ENCODE measurements at regions not wholly inside any gene's neighbourhood (a gene's known extent, or its start where the extent isn't known, plus 50 kb on each side); places are given as distances from the start of the nearest gene placed in this dataset.

GRCh38 chrX:113770806-113771205, 813.1 kb upstream of the HTR2C start:
- DNase-seq (ENCODE audit: low spot score), result no peak
- H3K27ac ChIP-seq, result no peak overlapping the region
- POLR2A ChIA-PET (ENCODE audit: low non-redundant PET), result no interaction called here
- no peak for TF ChIP-seq CTCF (conservative IDR thresholded peaks at IDR 0.05; ENCODE audit: low read depth)
- CTCF ChIA-PET, result no interaction called here

- DNase-seq (ENCODE audit: low spot score), result no peak
- H3K27ac ChIP-seq, result no peak overlapping the region
- ChIA-PET POLR2A (ENCODE audit: low non-redundant PET) (no interaction called here), CTCF (no interaction called here)
- TF ChIP-seq CTCF (conservative IDR thresholded peaks at IDR 0.05; ENCODE audit: low read depth), result no peak
Observed at GRCh38 chrX:113770071-113770470, 813.8 kb upstream of the HTR2C start.

- DNase-seq (ENCODE audit: low spot score), result no peak
- ChIA-PET CTCF (no interaction called here), POLR2A (ENCODE audit: low non-redundant PET) (no interaction called here)
- H3K27ac ChIP-seq, result no peak overlapping the region
- no peak for TF ChIP-seq CTCF (conservative IDR thresholded peaks at IDR 0.05; ENCODE audit: low read depth)
Observed at GRCh38 chrX:113759422-113759821, 824.5 kb upstream of the HTR2C start.

GRCh38 chrX:113747274-113747973, 836.5 kb upstream of the HTR2C start:
- DNase-seq (ENCODE audit: low spot score), result no peak
- no peak overlapping the region for H3K27ac ChIP-seq
- ChIA-PET POLR2A (ENCODE audit: low non-redundant PET) (no interaction called here), CTCF (no interaction called here)
- TF ChIP-seq CTCF (conservative IDR thresholded peaks at IDR 0.05; ENCODE audit: low read depth), result no peak

DNA sequence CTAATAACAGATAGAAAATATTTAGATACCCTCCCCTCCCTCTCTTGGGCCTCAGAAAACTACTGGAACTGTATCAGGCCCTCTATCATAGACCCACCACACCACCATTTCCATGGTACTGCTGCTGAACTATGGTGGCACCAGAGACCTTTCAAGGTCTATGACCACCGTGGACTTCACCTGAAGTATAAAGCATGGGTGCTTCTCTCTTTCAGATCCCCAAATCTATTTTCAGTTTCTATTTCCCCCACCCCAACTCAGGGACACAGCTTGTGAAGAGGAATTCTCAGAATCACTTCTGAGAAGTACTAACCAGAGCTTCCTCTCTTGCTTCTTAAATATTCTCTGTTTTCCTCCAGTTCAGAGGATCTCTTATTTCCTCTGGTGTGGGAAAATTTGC, 840.8 kb upstream of the HTR2C start:
- no peak overlapping the region for H3K27ac ChIP-seq
- CTCF ChIA-PET, result no interaction called here
- POLR2A ChIA-PET (ENCODE audit: low non-redundant PET), result no interaction called here
- DNase-seq (ENCODE audit: low spot score), result no peak
- no peak for TF ChIP-seq CTCF (conservative IDR thresholded peaks at IDR 0.05; ENCODE audit: low read depth)

DNA sequence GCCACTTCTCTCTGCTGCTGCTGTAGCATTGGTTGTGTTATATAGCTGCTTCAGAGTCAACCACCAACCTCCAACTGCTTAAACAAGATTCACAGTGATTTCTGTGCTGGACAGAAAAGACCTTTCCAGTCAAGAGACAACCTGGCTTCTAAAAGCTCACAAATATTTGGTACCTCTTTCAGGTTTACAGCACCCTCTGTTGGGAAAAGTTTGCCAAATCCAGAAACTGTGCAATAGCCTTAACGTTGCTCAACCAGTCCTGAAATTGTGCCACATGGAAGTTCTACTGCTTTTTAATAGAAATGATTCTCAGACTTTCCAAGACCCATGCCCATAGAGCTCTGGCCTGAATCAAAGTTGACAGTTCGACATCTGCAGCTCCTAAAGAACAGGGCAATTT, 842.1 kb upstream of the HTR2C start:
- ChIA-PET CTCF (no interaction called here), POLR2A (ENCODE audit: low non-redundant PET) (no interaction called here)
- no peak overlapping the region for H3K27ac ChIP-seq
- peak; percentile 1 for DNase-seq (ENCODE audit: low spot score)
- no peak for TF ChIP-seq CTCF (conservative IDR thresholded peaks at IDR 0.05; ENCODE audit: low read depth)

- TF ChIP-seq CTCF (conservative IDR thresholded peaks at IDR 0.05; ENCODE audit: low read depth), result no peak
- no peak overlapping the region for H3K27ac ChIP-seq
- ChIA-PET POLR2A (ENCODE audit: low non-redundant PET) (no interaction called here), CTCF (no interaction called here)
- no peak for DNase-seq (ENCODE audit: low spot score)
Observed at GRCh38 chrX:113728937-113729336, 854.9 kb upstream of the HTR2C start.
